ENCODE measurements at regions not wholly inside any gene's neighbourhood (a gene's known extent, or its start where the extent isn't known, plus 50 kb on each side); places are given as distances from the start of the nearest gene placed in this dataset.
"Not testable (repeated sequence)": the region's sequence is repeated elsewhere in the genome, so short reads cannot be mapped to it uniquely, and the experiment has no call there.

GRCh38 chr17:22518185-22518584, 825.9 kb downstream of the KCNJ18 start:
- no peak overlapping the region for H3K4me3 ChIP-seq (ENCODE audit: low read length)
- H3K9ac ChIP-seq (ENCODE audit: low read length) = no peak overlapping the region
- H4K20me1 ChIP-seq (ENCODE audit: insufficient read depth, low read length) = no peaks in the 10 kb centered on the region
- TF ChIP-seq EZH2 (optimal IDR thresholded peaks at IDR 0.05; ENCODE audit: low read depth, low read length) = no peak
- TF ChIP-seq, protein P1, sequence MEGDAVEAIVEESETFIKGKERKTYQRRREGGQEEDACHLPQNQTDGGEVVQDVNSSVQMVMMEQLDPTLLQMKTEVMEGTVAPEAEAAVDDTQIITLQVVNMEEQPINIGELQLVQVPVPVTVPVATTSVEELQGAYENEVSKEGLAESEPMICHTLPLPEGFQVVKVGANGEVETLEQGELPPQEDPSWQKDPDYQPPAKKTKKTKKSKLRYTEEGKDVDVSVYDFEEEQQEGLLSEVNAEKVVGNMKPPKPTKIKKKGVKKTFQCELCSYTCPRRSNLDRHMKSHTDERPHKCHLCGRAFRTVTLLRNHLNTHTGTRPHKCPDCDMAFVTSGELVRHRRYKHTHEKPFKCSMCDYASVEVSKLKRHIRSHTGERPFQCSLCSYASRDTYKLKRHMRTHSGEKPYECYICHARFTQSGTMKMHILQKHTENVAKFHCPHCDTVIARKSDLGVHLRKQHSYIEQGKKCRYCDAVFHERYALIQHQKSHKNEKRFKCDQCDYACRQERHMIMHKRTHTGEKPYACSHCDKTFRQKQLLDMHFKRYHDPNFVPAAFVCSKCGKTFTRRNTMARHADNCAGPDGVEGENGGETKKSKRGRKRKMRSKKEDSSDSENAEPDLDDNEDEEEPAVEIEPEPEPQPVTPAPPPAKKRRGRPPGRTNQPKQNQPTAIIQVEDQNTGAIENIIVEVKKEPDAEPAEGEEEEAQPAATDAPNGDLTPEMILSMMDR (IDR thresholded peaks at IDR 0.05; ENCODE audit: low read length) = no peak
- no peak for TF ChIP-seq EZH2phosphoT487 (IDR thresholded peaks at IDR 0.05; ENCODE audit: low read length)
- no peaks in the 10 kb centered on the region for H3K9me2 ChIP-seq (replicated peaks; ENCODE audit: insufficient read depth, low read length)
- H3K36me3 ChIP-seq (replicated peaks; ENCODE audit: insufficient read depth, low read length) = no peaks in the 10 kb centered on the region
- no peak for DNase-seq
- no peaks in the 10 kb centered on the region for H3F3A ChIP-seq (ENCODE audit: insufficient read depth, low read length)
- no peak overlapping the region for H3K4me2 ChIP-seq (ENCODE audit: low read depth, low read length)
- H3K9me3 ChIP-seq (replicated peaks; ENCODE audit: insufficient read depth, low read length) = no peaks in the 10 kb centered on the region
- H3K4me1 ChIP-seq (ENCODE audit: low read length) = no peaks in the 10 kb centered on the region
- no peaks in the 10 kb centered on the region for H3K27me3 ChIP-seq (replicated peaks; ENCODE audit: insufficient read depth, low read length)
- no peaks in the 10 kb centered on the region for H3K79me2 ChIP-seq (ENCODE audit: low read length)
- no peak overlapping the region for H2AFZ ChIP-seq (ENCODE audit: low read length)
- H3K27ac ChIP-seq (ENCODE audit: low read length) = no peak overlapping the region

GRCh38 chr17:22548873-22549272, 856.5 kb downstream of the KCNJ18 start:
- not testable (repeated sequence) for H3F3A ChIP-seq (ENCODE audit: insufficient read depth, low read length); H2AFZ ChIP-seq (ENCODE audit: low read length); DNase-seq; H4K20me1 ChIP-seq (ENCODE audit: insufficient read depth, low read length); H3K27me3 ChIP-seq (replicated peaks; ENCODE audit: insufficient read depth, low read length); H3K9ac ChIP-seq (ENCODE audit: low read length); H3K36me3 ChIP-seq (replicated peaks; ENCODE audit: insufficient read depth, low read length); H3K4me2 ChIP-seq (ENCODE audit: low read depth, low read length); H3K4me1 ChIP-seq (ENCODE audit: low read length); H3K9me2 ChIP-seq (replicated peaks; ENCODE audit: insufficient read depth, low read length); H3K27ac ChIP-seq (ENCODE audit: low read length); H3K9me3 ChIP-seq (replicated peaks; ENCODE audit: insufficient read depth, low read length); H3K4me3 ChIP-seq (ENCODE audit: low read length); H3K79me2 ChIP-seq (ENCODE audit: low read length)

GRCh38 chr17:22551695-22552415, 859.5 kb downstream of the KCNJ18 start:
- not testable (repeated sequence) for H3K9ac ChIP-seq (ENCODE audit: low read length); H3K79me2 ChIP-seq (ENCODE audit: low read length); H3K4me1 ChIP-seq (ENCODE audit: low read length); H3K9me3 ChIP-seq (replicated peaks; ENCODE audit: insufficient read depth, low read length); H3F3A ChIP-seq (ENCODE audit: insufficient read depth, low read length); H3K4me3 ChIP-seq (ENCODE audit: low read length); H3K27me3 ChIP-seq (replicated peaks; ENCODE audit: insufficient read depth, low read length); H2AFZ ChIP-seq (ENCODE audit: low read length); H3K9me2 ChIP-seq (replicated peaks; ENCODE audit: insufficient read depth, low read length); H3K27ac ChIP-seq (ENCODE audit: low read length); DNase-seq; H3K36me3 ChIP-seq (replicated peaks; ENCODE audit: insufficient read depth, low read length); H4K20me1 ChIP-seq (ENCODE audit: insufficient read depth, low read length); H3K4me2 ChIP-seq (ENCODE audit: low read depth, low read length)

GRCh38 chr17:22569459-22570143, 877.3 kb downstream of the KCNJ18 start:
- Histone ChIP-seq H3K27me3 (replicated peaks; ENCODE audit: insufficient read depth, low read length) (no peaks in the 10 kb centered on the region), H2AFZ (ENCODE audit: low read length) (no peak overlapping the region), H3K4me3 (ENCODE audit: low read length) (no peak overlapping the region), H3K9me2 (replicated peaks; ENCODE audit: insufficient read depth, low read length) (no peaks in the 10 kb centered on the region), H3K27ac (ENCODE audit: low read length) (no peak overlapping the region), H3K4me1 (ENCODE audit: low read length) (no peaks in the 10 kb centered on the region), H3K36me3 (replicated peaks; ENCODE audit: insufficient read depth, low read length) (no peaks in the 10 kb centered on the region), H3K9me3 (replicated peaks; ENCODE audit: insufficient read depth, low read length) (no peaks in the 10 kb centered on the region), H3K4me2 (ENCODE audit: low read depth, low read length) (no peak overlapping the region), H3K79me2 (ENCODE audit: low read length) (no peaks in the 10 kb centered on the region), H4K20me1 (ENCODE audit: insufficient read depth, low read length) (no peaks in the 10 kb centered on the region), H3K9ac (ENCODE audit: low read length) (no peak overlapping the region), H3F3A (ENCODE audit: insufficient read depth, low read length) (no peaks in the 10 kb centered on the region)
- DNase-seq = no peak
- TF ChIP-seq, protein P1 (IDR thresholded peaks at IDR 0.05; ENCODE audit: low read length) = no peak
- TF ChIP-seq EZH2 (optimal IDR thresholded peaks at IDR 0.05; ENCODE audit: low read depth, low read length) = no peak
- no peak for TF ChIP-seq EZH2phosphoT487 (IDR thresholded peaks at IDR 0.05; ENCODE audit: low read length)
